ENCODE measurements at regions not wholly inside any gene's neighbourhood (a gene's known extent, or its start where the extent isn't known, plus 50 kb on each side); places are given as distances from the start of the nearest gene placed in this dataset.

DNA sequence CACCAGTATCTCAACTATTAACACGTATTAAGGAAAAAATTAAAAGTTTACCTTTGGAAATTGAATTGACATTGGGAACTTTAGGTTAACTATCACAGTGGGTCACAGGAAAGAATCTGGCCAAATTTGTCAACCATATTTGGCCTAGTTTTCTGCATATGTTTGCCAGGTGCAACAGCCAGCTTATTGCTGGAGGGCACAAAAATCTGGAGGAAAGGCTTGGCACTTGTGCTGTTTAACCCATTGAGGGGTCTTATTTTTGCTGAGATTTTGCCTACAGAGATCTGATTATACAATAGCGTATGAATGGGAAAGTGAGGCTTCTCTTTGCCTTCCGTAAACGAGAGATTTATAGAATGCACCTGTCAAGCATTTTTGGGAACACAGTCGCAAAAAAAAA is 190.4 kb downstream of the PRL start:
- ChIA-PET CTCF (no interaction called here), POLR2A (no interaction called here)
- H3K36me3 Mint-ChIP-seq (ENCODE audit: low read depth), result no peaks in the 10 kb centered on the region
- intact Hi-C loops (cut with micrococcal nuclease), result no loop called here
- H3K9me3 Mint-ChIP-seq, result peaks cover 2% of the 10 kb centered on the region
- DNase-seq, result no peak
- TF ChIP-seq, protein P1, sequence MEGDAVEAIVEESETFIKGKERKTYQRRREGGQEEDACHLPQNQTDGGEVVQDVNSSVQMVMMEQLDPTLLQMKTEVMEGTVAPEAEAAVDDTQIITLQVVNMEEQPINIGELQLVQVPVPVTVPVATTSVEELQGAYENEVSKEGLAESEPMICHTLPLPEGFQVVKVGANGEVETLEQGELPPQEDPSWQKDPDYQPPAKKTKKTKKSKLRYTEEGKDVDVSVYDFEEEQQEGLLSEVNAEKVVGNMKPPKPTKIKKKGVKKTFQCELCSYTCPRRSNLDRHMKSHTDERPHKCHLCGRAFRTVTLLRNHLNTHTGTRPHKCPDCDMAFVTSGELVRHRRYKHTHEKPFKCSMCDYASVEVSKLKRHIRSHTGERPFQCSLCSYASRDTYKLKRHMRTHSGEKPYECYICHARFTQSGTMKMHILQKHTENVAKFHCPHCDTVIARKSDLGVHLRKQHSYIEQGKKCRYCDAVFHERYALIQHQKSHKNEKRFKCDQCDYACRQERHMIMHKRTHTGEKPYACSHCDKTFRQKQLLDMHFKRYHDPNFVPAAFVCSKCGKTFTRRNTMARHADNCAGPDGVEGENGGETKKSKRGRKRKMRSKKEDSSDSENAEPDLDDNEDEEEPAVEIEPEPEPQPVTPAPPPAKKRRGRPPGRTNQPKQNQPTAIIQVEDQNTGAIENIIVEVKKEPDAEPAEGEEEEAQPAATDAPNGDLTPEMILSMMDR (IDR thresholded peaks at IDR 0.05), result no peak
- no peaks in the 10 kb centered on the region for H3K27me3 Mint-ChIP-seq
- ATAC-seq (ENCODE audit: low read depth), result no peak
- H3K4me3 Mint-ChIP-seq, result no peak overlapping the region
- H3K4me1 Mint-ChIP-seq, result peaks cover 9% of the 10 kb centered on the region
- H3K27ac Mint-ChIP-seq, result no peak overlapping the region

DNA sequence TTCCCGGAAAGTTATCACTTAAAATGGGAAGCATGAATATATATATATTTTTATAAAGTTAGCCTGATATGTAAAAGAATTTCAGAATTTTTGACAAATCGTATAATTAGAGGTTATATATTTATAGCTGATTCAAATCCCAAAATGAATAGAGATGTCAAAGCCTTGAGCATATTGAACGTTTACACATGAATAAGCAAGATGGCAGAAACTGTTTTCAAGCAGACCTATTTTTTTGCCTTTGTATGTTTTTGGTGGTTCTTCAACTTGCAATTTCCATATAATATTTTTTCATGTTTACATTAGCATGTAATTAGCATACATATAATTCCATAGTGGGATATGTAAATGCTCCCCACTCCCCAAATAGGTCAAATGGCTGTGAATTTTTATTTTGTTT is 189.9 kb downstream of the PRL start:
- peaks cover 2% of the 10 kb centered on the region for H3K9me3 Mint-ChIP-seq
- no peak for DNase-seq
- peaks cover 9% of the 10 kb centered on the region for H3K4me1 Mint-ChIP-seq
- intact Hi-C loops (cut with micrococcal nuclease), result no loop called here
- no peak overlapping the region for H3K4me3 Mint-ChIP-seq
- TF ChIP-seq, protein P1 (IDR thresholded peaks at IDR 0.05), result no peak
- no peaks in the 10 kb centered on the region for H3K36me3 Mint-ChIP-seq (ENCODE audit: low read depth)
- no peak overlapping the region for H3K27ac Mint-ChIP-seq
- no peak for ATAC-seq (ENCODE audit: low read depth)
- CTCF ChIA-PET, result no interaction called here
- POLR2A ChIA-PET, result no interaction called here
- no peaks in the 10 kb centered on the region for H3K27me3 Mint-ChIP-seq

GRCh38 chr6:22108199-22108598 is 188.6 kb downstream of the PRL start:
- Mint-ChIP-seq H3K27me3 (no peaks in the 10 kb centered on the region), H3K36me3 (ENCODE audit: low read depth) (no peaks in the 10 kb centered on the region), H3K4me3 (no peak overlapping the region), H3K4me1 (no peaks in the 10 kb centered on the region), H3K9me3 (no peaks in the 10 kb centered on the region), H3K27ac (no peak overlapping the region)
- TF ChIP-seq, protein P1 (IDR thresholded peaks at IDR 0.05), result no peak
- ATAC-seq (ENCODE audit: low read depth) (no peak), DNase-seq (no peak)
- POLR2A ChIA-PET, result no interaction called here
- intact Hi-C loops (cut with micrococcal nuclease), result no loop called here
- CTCF ChIA-PET, result no interaction called here

GRCh38 chr6:22110061-22110460 is 186.8 kb downstream of the PRL start:
- no peak overlapping the region for H3K27ac Mint-ChIP-seq
- no peaks in the 10 kb centered on the region for H3K36me3 Mint-ChIP-seq (ENCODE audit: low read depth)
- no peaks in the 10 kb centered on the region for H3K9me3 Mint-ChIP-seq
- TF ChIP-seq, protein P1 (IDR thresholded peaks at IDR 0.05), result no peak
- ATAC-seq (ENCODE audit: low read depth), result no peak
- no peaks in the 10 kb centered on the region for H3K27me3 Mint-ChIP-seq
- DNase-seq, result no peak
- H3K4me1 Mint-ChIP-seq, result no peaks in the 10 kb centered on the region
- ChIA-PET CTCF (no interaction called here), POLR2A (no interaction called here)
- H3K4me3 Mint-ChIP-seq, result no peak overlapping the region
- intact Hi-C loops (cut with micrococcal nuclease), result no loop called here

GRCh38 chr6:22112461-22112860 is 184.4 kb downstream of the PRL start:
- H3K27ac Mint-ChIP-seq, result no peak overlapping the region
- no peaks in the 10 kb centered on the region for H3K4me1 Mint-ChIP-seq
- DNase-seq (no peak), ATAC-seq (ENCODE audit: low read depth) (no peak)
- H3K4me3 Mint-ChIP-seq, result no peak overlapping the region
- CTCF ChIA-PET, result no interaction called here
- intact Hi-C loops (cut with micrococcal nuclease), result no loop called here
- POLR2A ChIA-PET, result no interaction called here
- no peaks in the 10 kb centered on the region for H3K9me3 Mint-ChIP-seq
- H3K27me3 Mint-ChIP-seq, result no peaks in the 10 kb centered on the region
- TF ChIP-seq, protein P1 (IDR thresholded peaks at IDR 0.05), result no peak
- no peaks in the 10 kb centered on the region for H3K36me3 Mint-ChIP-seq (ENCODE audit: low read depth)

All from activated B cell treated with CpG ODN at 0.5 μM for 24 hours (primary cell).